NCI-H748 (cell line): ENCODE measurements at regions not wholly inside any gene's neighbourhood (a gene's known extent, or its start where the extent isn't known, plus 50 kb on each side); places are given as distances from the start of the nearest gene placed in this dataset.

Experiments
- DNase-seq: peaks from one replicate; lab custom pipeline; 2025; ENCODE audit not compliant: unreplicated experiment; lab: John Stamatoyannopoulos, UW

- no peak for DNase-seq
Measured at GRCh38 chr14:85788470-85789233, 258.7 kb downstream of the FLRT2 start.

- no peak for DNase-seq
Measured at GRCh38 chr14:85766295-85766694, 236.4 kb downstream of the FLRT2 start.

- no peak for DNase-seq
Measured at GRCh38 chr14:85764822-85765221, 234.9 kb downstream of the FLRT2 start.

- DNase-seq: peak; percentile 86
Measured at GRCh38 chr14:85762526-85762925, 232.6 kb downstream of the FLRT2 start.

GRCh38 chr14:85752175-85752574, 222.2 kb downstream of the FLRT2 start:
- DNase-seq: no peak

- DNase-seq: no peak
Measured at GRCh38 chr14:85744573-85744972, 214.6 kb downstream of the FLRT2 start.

GRCh38 chr14:85732031-85732430, 202.1 kb downstream of the FLRT2 start:
- no peak for DNase-seq

GRCh38 chr14:85731186-85731585, 201.2 kb downstream of the FLRT2 start:
- DNase-seq: no peak

GRCh38 chr14:85728476-85729065, 198.6 kb downstream of the FLRT2 start:
- no peak for DNase-seq

- DNase-seq: peak; percentile 39
Measured at GRCh38 chr14:85714069-85714468, 184.1 kb downstream of the FLRT2 start.

GRCh38 chr14:85711620-85712019, 181.7 kb downstream of the FLRT2 start:
- peak; percentile 37 for DNase-seq
